Activated T-helper 2 cell treated with anti-CD3 and anti-CD28 coated beads, Interferon-gamma antibody, Interleukin-2, Interleukin-4, amounts not matched to agents 10 μg/mL and 5 μg/mL and 100 μg/mL, durations not matched to agents 14 hours and 24 hours and 36 hours (primary cell): ENCODE measurements at regions not wholly inside any gene's neighbourhood (a gene's known extent, or its start where the extent isn't known, plus 50 kb on each side); places are given as distances from the start of the nearest gene placed in this dataset.

ENCODE experiments used
- DNase-seq: peaks from one replicate; pipeline ENCODE4 v3.0.0; 2021; ENCODE audit warnings: low spot score
- H3K27ac Mint-ChIP-seq: one replicate; pipeline ENCODE4 v1.8.0; 2021; ENCODE audit warnings: mixed read lengths
- H3K27me3 Mint-ChIP-seq: one replicate; pipeline ENCODE4 v1.8.0; 2021; ENCODE audit warnings: low read depth, mixed read lengths
- H3K36me3 Mint-ChIP-seq: one replicate; pipeline ENCODE4 v1.8.0; 2021; ENCODE audit warnings: low read depth, mixed read lengths
- H3K4me1 Mint-ChIP-seq: one replicate; pipeline ENCODE4 v1.8.0; 2021; ENCODE audit warnings: low read depth, mixed read lengths
- H3K4me3 Mint-ChIP-seq: one replicate; pipeline ENCODE4 v1.8.0; 2021; ENCODE audit warnings: low read depth, mild to moderate bottlenecking, moderate library complexity, mixed read lengths
- H3K9me3 Mint-ChIP-seq: one replicate; pipeline ENCODE4 v1.8.0; 2021; ENCODE audit warnings: mixed read lengths
- intact Hi-C: fragments of 100-400 bp; cut with micrococcal nuclease; formaldehyde crosslinking; loops from one replicate; pipeline ENCODE4 v1.15.1; 2023

DNA sequence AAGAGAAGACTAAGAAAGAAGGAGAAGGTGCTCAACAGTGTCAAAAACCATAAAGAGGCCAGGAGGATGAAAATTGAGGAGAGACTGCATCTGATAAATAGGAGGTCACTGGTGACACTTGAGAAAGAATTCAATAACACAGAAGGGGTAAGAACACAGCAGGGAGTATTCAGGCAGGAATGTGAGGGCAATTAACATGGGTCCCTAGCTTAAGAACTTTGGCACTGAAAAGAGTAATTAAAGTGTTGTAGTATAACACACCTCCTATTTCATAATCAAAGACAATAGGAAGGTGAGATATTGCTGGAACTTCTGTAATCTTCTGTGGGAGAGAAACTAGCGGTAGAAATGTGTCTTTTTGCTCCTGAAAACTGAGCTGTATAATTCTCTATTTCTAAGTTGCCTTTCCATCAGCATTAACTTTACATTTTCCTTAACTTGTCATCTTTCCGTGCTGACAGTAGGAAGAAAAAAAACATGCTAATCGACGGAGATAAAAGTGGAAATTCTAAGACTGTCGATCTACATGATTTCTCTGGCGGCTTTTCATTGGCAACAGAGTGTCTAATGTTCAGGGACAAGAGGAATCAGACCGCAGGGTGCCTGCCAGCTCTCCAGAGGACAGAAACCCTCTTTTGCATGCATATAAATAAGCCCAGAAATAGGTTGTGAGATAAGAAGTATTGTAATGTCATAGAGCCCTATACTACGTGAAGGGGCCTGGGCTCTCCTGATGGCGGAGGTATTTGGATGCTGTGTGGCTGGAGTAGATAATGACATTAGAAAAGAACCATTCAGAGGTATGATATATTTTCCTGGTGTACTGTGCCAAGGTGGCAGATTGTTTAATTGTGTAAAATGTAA is 147.9 kb upstream of the GAP43 start:
- DNase-seq, result no peak
- intact Hi-C loops, result no loop called here
- no peaks in the 10 kb centered on the region for H3K9me3 Mint-ChIP-seq
- no peak overlapping the region for H3K4me3 Mint-ChIP-seq
- H3K36me3 Mint-ChIP-seq, result no peaks in the 10 kb centered on the region
- H3K4me1 Mint-ChIP-seq, result no peaks in the 10 kb centered on the region
- H3K27ac Mint-ChIP-seq, result no peak overlapping the region
- no peaks in the 10 kb centered on the region for H3K27me3 Mint-ChIP-seq

- Mint-ChIP-seq H3K27ac (no peak overlapping the region), H3K36me3 (no peaks in the 10 kb centered on the region), H3K4me1 (no peaks in the 10 kb centered on the region), H3K9me3 (no peaks in the 10 kb centered on the region), H3K27me3 (no peaks in the 10 kb centered on the region), H3K4me3 (no peak overlapping the region)
- intact Hi-C loops, result no loop called here
- DNase-seq, result no peak
These were observed 146.8 kb upstream of the GAP43 start for GRCh38 chr3:115476472-115476871.

DNA sequence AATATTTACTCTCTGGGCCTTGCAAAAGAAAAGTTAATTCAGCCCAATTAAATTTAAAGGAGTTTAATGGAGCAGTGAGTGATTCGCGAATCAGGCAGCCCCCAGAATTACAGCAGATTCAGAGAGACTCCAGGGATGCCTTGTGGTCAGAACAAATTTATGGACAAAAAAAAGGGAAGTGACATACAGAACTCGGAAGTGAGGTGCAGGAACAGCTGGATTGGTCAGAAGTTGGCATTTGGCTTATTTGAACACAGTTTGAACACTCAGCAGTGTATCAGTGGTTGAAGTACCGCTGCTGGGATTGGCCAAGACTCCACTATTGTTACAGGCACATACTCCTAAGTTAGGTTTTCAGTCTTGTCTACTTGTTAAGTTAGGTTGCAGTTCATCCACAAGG is 145.0 kb upstream of the GAP43 start:
- Mint-ChIP-seq H3K27ac (no peak overlapping the region), H3K27me3 (no peaks in the 10 kb centered on the region), H3K9me3 (no peaks in the 10 kb centered on the region), H3K4me3 (no peak overlapping the region), H3K4me1 (no peaks in the 10 kb centered on the region), H3K36me3 (no peaks in the 10 kb centered on the region)
- intact Hi-C loops, result no loop called here
- no peak for DNase-seq

GRCh38 chr3:115486880-115487279 is 136.4 kb upstream of the GAP43 start:
- H3K27ac Mint-ChIP-seq, result no peak overlapping the region
- no peaks in the 10 kb centered on the region for H3K4me1 Mint-ChIP-seq
- intact Hi-C loops, result no loop called here
- H3K9me3 Mint-ChIP-seq, result no peaks in the 10 kb centered on the region
- H3K36me3 Mint-ChIP-seq, result no peaks in the 10 kb centered on the region
- no peak overlapping the region for H3K4me3 Mint-ChIP-seq
- H3K27me3 Mint-ChIP-seq, result peaks cover 2% of the 10 kb centered on the region
- DNase-seq, result no peak

DNA sequence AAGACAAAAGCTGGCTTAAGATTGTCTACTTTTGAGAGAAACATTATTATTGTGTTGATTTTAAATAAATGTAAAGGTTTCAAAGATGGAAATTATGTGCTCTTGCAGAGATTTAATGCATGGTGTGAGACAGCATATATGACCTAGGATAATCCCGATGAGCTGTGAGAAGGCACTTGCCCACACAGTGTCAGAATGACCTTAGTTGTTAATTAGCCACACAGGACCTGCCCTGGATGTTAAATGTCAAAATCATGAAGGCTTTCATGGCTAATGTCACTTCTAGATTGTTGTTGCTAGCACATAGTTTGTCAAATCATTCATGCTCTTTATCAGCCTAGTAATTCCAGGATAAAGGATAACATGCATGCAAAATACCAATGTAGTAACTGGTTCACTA is 135.3 kb upstream of the GAP43 start:
- no peak overlapping the region for H3K27ac Mint-ChIP-seq
- intact Hi-C loops, result no loop called here
- no peaks in the 10 kb centered on the region for H3K9me3 Mint-ChIP-seq
- H3K4me3 Mint-ChIP-seq, result no peak overlapping the region
- no peak for DNase-seq
- no peaks in the 10 kb centered on the region for H3K4me1 Mint-ChIP-seq
- no peaks in the 10 kb centered on the region for H3K36me3 Mint-ChIP-seq
- H3K27me3 Mint-ChIP-seq, result peaks cover 4% of the 10 kb centered on the region

GRCh38 chr3:115488409-115488808 is 134.9 kb upstream of the GAP43 start:
- H3K4me1 Mint-ChIP-seq, result no peaks in the 10 kb centered on the region
- H3K36me3 Mint-ChIP-seq, result no peaks in the 10 kb centered on the region
- DNase-seq, result no peak

DNA sequence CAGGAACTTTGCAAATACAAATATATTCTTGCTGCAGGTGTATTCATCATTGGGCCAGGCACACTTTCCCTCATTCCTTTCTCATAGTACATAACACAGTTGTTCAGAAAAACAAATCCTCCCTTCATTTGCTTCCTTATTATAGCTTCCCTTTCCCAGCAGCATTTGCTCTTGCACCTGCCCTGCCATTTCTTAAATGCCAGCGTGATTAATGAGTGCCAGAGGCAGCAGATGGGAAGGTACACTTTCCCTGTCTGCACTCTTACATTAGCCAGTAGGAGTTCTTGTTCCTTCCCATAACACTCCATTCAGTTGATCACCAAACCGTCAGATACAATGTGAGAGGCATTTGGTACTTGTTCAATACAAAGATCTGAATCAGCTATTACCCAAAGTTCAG is 128.5 kb upstream of the GAP43 start:
- no peak overlapping the region for H3K4me3 Mint-ChIP-seq
- H3K27ac Mint-ChIP-seq, result no peak overlapping the region

More at GRCh38 chr3:115488409-115488808, 134.9 kb upstream of the GAP43 start:
- H3K27me3 Mint-ChIP-seq, result peaks cover 4% of the 10 kb centered on the region
- no peak overlapping the region for H3K4me3 Mint-ChIP-seq
- H3K27ac Mint-ChIP-seq, result no peak overlapping the region
- intact Hi-C loops, result no loop called here
- no peaks in the 10 kb centered on the region for H3K9me3 Mint-ChIP-seq

DNA sequence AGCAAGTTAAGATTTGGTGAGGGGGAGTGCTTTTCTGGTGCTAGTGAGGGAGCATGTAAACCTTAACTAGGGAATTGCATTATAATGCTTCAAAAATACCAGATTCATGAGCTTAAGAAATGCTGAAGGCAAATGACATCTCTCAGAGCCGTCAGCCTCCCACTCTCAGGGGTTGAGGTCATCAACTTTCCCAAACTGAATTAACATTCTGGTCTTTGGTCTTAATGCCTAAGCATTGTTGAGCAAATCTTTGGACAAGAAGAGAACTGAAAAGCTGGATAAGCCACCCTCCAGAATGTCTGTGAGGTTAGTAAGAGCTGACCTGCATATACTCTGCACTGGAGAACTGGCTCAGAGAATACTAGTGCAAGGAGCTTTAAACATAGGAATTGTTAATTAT is 124.9 kb upstream of the GAP43 start:
- Mint-ChIP-seq H3K4me3 (no peak overlapping the region), H3K27ac (no peak overlapping the region), H3K27me3 (no peaks in the 10 kb centered on the region), H3K4me1 (no peaks in the 10 kb centered on the region), H3K36me3 (no peaks in the 10 kb centered on the region), H3K9me3 (no peaks in the 10 kb centered on the region)
- no peak for DNase-seq
- intact Hi-C loops, result no loop called here

More for the DNA sequence above, 128.5 kb upstream of the GAP43 start:
- no peaks in the 10 kb centered on the region for H3K36me3 Mint-ChIP-seq
- peaks cover 4% of the 10 kb centered on the region for H3K27me3 Mint-ChIP-seq
- intact Hi-C loops, result no loop called here
- no peaks in the 10 kb centered on the region for H3K9me3 Mint-ChIP-seq
- DNase-seq, result no peak
- no peaks in the 10 kb centered on the region for H3K4me1 Mint-ChIP-seq

DNA sequence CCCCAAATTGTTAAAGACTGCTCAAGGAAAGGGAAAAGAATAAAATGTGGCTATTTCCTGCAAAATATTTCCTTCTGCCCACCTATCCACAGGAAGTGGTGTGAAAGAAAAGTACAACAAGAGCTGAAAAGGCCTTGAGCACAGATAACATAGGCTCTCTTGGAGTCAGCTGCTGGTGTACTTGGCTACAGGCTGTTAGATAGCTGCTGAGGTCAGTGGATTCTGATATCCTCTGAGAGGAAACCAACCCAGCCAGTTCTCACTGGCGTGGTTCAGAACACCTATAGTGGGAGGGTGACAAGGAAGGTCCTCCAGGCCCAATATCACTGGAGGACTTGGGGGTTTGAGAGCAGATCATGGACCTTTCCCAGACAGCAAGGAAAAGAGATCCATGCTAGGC is 124.4 kb upstream of the GAP43 start:
- H3K27me3 Mint-ChIP-seq, result no peaks in the 10 kb centered on the region
- DNase-seq, result no peak
- no peaks in the 10 kb centered on the region for H3K4me1 Mint-ChIP-seq
- intact Hi-C loops, result no loop called here
- H3K27ac Mint-ChIP-seq, result no peak overlapping the region
- no peaks in the 10 kb centered on the region for H3K36me3 Mint-ChIP-seq
- no peak overlapping the region for H3K4me3 Mint-ChIP-seq
- no peaks in the 10 kb centered on the region for H3K9me3 Mint-ChIP-seq

GRCh38 chr3:115499666-115500065 is 123.6 kb upstream of the GAP43 start:
- DNase-seq, result no peak
- no peak overlapping the region for H3K27ac Mint-ChIP-seq
- no peak overlapping the region for H3K4me3 Mint-ChIP-seq
- no peaks in the 10 kb centered on the region for H3K4me1 Mint-ChIP-seq
- no peaks in the 10 kb centered on the region for H3K27me3 Mint-ChIP-seq
- no peaks in the 10 kb centered on the region for H3K36me3 Mint-ChIP-seq
- intact Hi-C loops, result no loop called here
- H3K9me3 Mint-ChIP-seq, result no peaks in the 10 kb centered on the region

DNA sequence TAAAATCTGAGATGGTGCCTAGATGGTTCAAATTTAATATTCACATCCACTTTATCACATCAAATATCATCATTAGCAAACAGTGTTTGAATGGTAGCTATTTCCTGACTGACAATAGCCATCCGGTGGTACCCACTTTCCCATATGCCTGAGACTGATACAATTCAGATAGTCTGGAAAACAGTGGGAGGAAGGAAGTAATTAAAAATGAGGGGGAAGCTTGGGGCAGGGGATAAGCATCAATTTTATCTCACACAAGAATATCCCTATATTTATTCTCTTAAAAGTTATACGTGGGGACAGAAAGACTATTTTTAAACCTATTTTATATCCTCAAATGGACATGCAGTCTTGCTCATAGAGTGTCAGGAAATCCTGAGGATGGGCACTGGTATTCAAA is 122.5 kb upstream of the GAP43 start:
- intact Hi-C loops, result no loop called here
- Mint-ChIP-seq H3K4me1 (no peaks in the 10 kb centered on the region), H3K4me3 (no peak overlapping the region), H3K27me3 (no peaks in the 10 kb centered on the region), H3K36me3 (no peaks in the 10 kb centered on the region), H3K27ac (no peak overlapping the region), H3K9me3 (no peaks in the 10 kb centered on the region)
- no peak for DNase-seq

DNA sequence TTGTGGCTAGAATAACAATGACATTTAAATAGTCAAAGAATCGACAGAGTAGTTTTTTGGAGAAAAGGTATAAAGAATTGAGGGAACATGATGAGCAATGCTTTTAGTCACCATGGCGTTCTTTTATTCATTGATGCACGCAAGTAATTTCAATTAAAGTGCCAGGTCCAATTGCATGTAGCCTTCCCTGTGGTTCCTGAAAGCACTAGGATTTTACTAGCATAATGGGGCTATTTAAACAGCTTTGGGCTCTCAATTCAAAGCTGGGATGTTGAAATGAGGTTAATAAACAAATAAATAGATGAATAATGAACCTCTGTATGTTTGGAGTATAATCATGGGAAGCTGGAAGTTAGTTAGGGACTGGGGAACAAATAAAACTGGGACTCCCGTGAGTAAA is 121.2 kb upstream of the GAP43 start:
- no peak for DNase-seq
- no peaks in the 10 kb centered on the region for H3K4me1 Mint-ChIP-seq
- H3K27ac Mint-ChIP-seq, result no peak overlapping the region
- intact Hi-C loops, result no loop called here
- H3K4me3 Mint-ChIP-seq, result no peak overlapping the region
- H3K27me3 Mint-ChIP-seq, result no peaks in the 10 kb centered on the region
- no peaks in the 10 kb centered on the region for H3K36me3 Mint-ChIP-seq
- no peaks in the 10 kb centered on the region for H3K9me3 Mint-ChIP-seq

DNA sequence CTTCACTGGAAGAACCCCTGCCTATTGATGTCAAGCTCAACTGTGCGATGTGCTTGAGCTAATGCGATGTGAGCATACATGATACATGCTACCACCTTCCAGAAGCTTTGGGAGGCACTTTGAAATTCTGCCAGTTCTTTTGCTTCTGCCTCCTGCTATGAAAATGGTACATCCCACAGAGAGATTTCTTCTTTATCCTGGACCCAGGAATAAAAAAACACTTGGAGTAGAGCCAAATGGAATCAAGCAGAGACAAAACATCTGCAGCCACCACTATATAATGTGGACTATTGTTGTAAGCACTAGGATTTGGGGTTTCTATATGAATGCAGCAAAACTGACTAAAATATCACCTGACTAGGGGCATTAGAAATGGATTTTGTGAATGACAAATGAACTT is 119.9 kb upstream of the GAP43 start:
- Mint-ChIP-seq H3K4me1 (no peaks in the 10 kb centered on the region), H3K9me3 (no peaks in the 10 kb centered on the region), H3K27ac (no peak overlapping the region), H3K4me3 (no peak overlapping the region), H3K27me3 (no peaks in the 10 kb centered on the region), H3K36me3 (no peaks in the 10 kb centered on the region)
- no peak for DNase-seq
- intact Hi-C loops, result no loop called here

DNA sequence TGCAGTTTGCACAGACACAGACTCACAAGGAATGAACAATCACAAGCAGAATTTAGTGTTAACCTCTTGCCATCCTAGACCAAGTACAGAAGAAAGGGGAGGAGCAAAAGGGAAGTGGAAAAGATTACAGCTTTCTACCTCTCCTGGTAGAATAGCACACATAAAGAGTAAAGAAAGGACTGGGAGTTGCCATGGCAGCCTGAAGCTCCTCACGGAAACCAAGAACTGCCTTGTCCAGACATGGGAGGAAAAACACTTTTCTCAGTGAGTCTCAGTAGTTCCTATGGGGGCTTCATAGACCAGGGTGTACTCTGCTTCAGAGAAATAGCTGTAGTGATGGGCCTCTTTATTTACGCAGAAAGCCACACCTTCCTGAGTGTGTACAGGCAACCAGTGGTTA is 114.7 kb upstream of the GAP43 start:
- H3K9me3 Mint-ChIP-seq, result no peaks in the 10 kb centered on the region
- H3K36me3 Mint-ChIP-seq, result no peaks in the 10 kb centered on the region
- H3K27me3 Mint-ChIP-seq, result peaks cover 38% of the 10 kb centered on the region
- no peak for DNase-seq
- intact Hi-C loops, result no loop called here
- no peak overlapping the region for H3K4me3 Mint-ChIP-seq
- no peak overlapping the region for H3K27ac Mint-ChIP-seq
- H3K4me1 Mint-ChIP-seq, result peaks cover 11% of the 10 kb centered on the region
